SK-N-SH (cell line): ENCODE measurements at regions not wholly inside any gene's neighbourhood (a gene's known extent, or its start where the extent isn't known, plus 50 kb on each side); places are given as distances from the start of the nearest gene placed in this dataset.

Experiments
- CTCF ChIP-seq: fragments of 200-600 bp; sonication (generic); IDR thresholded peaks from 2 replicates; pipeline ENCODE4 v1.6.1; 2017; ENCODE audit warnings: antibody characterized with exemption, mild to moderate bottlenecking, moderate library complexity
- EP300 ChIP-seq, 2 experiments: IDR thresholded peaks; 2 replicates each; pipeline versions ENCODE4 v1.4.0 to v1.6.1; 2012; ENCODE audit warnings: borderline replicate concordance in 1 of 2, low read depth in 1 of 2, low read length in 1 of 2
- EZH2phosphoT487 ChIP-seq: fragments of 200-600 bp; sonication (generic); IDR thresholded peaks from 2 replicates; pipeline ENCODE4 v1.6.1; 2017; ENCODE audit warnings: low read depth, mixed run types, mild to moderate bottlenecking, antibody characterized with exemption, moderate library complexity, borderline replicate concordance
- FOSL2 ChIP-seq: IDR thresholded peaks from 2 replicates; pipeline ENCODE4 v1.4.0; 2012; ENCODE audit warnings: low read depth, mild to moderate bottlenecking, moderate library complexity, borderline replicate concordance
- GABPA ChIP-seq: IDR thresholded peaks from 2 replicates; pipeline ENCODE4 v1.4.0; 2012; ENCODE audit warnings: low read depth, mild to moderate bottlenecking
- MAX ChIP-seq: IDR thresholded peaks from 2 replicates; pipeline ENCODE4 v1.4.0; 2012; ENCODE audit warnings: low read depth
- MXI1 ChIP-seq: IDR thresholded peaks from 2 replicates; pipeline ENCODE4 v1.6.1; 2012; ENCODE audit warnings: mild to moderate bottlenecking, low read depth, low read length, improper control_type of control experiment
- POLR2AphosphoS5 ChIP-seq: IDR thresholded peaks from 2 replicates; pipeline ENCODE4 v1.6.1; 2012; ENCODE audit warnings: low read depth, low read length
- RAD21 ChIP-seq: IDR thresholded peaks from 2 replicates; pipeline ENCODE4 v1.6.1; 2012; ENCODE audit warnings: mild to moderate bottlenecking, low read length
- REST ChIP-seq: IDR thresholded peaks from 2 replicates; pipeline ENCODE4 v1.6.1; 2012; ENCODE audit warnings: mild to moderate bottlenecking, low read depth, low read length, moderate library complexity
- RFX5 ChIP-seq: IDR thresholded peaks from 2 replicates; pipeline ENCODE4 v1.6.1; 2012; ENCODE audit warnings: mild to moderate bottlenecking, improper control_type of control experiment, low read length
- SMC3 ChIP-seq: IDR thresholded peaks from 2 replicates; pipeline ENCODE4 v1.6.1; 2012; ENCODE audit warnings: low read depth, low read length, improper control_type of control experiment
- TCF12 ChIP-seq: IDR thresholded peaks from 2 replicates; pipeline ENCODE4 v1.4.0; 2012

- TF ChIP-seq CTCF, result no peak
- TF ChIP-seq MAX, result no peak
- TF ChIP-seq MXI1, result no peak
- TF ChIP-seq GABPA, result no peak
- peak in 1 of 2 experiments; percentile 87; a peak in 2 of 4 replicates for TF ChIP-seq EP300 (IDR thresholded peaks at IDR 0.05; ENCODE audit: borderline replicate concordance in 1 of 2, low read depth in 1 of 2, low read length in 1 of 2)
- no peak for TF ChIP-seq EZH2phosphoT487
- no peak for TF ChIP-seq REST
- TF ChIP-seq FOSL2, result no peak
- TF ChIP-seq POLR2AphosphoS5, result no peak
- no peak for TF ChIP-seq SMC3
- no peak for TF ChIP-seq TCF12
- TF ChIP-seq RAD21, result no peak
- TF ChIP-seq RFX5, result no peak
These were observed 293.9 kb upstream of the GATB start for GRCh38 chr4:152054731-152055130.
